GM18873 (cell line): ENCODE measurements at regions not wholly inside any gene's neighbourhood (a gene's known extent, or its start where the extent isn't known, plus 50 kb on each side); places are given as distances from the start of the nearest gene placed in this dataset.
"Not testable (repeated sequence)": the region's sequence is repeated elsewhere in the genome, so short reads cannot be mapped to it uniquely, and the experiment has no call there.

ENCODE experiments used
- ATAC-seq: cut with Tn5 transposase; IDR thresholded peaks from one replicate; pipeline ENCODE4 v1.9.1; 2021; ENCODE audit warnings: mild to moderate bottlenecking, moderate library complexity, moderate number of reproducible peaks; ENCODE audit not compliant: unreplicated experiment, low FRiP score

DNA sequence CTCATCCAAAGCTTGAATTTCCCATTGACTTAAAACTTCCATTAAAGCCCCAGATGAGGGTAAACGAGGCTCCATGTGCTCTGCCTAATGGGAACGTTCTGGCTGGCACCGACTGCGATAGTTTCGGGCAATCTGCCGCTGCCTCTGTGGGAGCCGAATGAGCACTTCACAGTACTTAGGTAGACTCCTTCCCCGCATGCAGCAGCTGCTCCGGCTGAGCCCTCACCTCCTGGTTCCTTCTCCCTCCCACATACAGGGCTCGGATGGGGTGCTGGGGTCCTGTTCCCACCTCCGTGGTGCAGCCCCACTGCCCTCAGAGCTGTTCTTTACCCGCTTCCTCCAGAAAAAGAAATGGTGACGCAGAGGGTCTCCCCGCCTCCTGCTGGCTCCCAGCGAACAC lies 476.5 kb upstream of the SALL3 start:
- ATAC-seq = no peak

- no peak for ATAC-seq
These were observed 473.7 kb upstream of the SALL3 start for GRCh38 chr18:78505851-78506461.

- no peak for ATAC-seq
These were observed 472.4 kb upstream of the SALL3 start for GRCh38 chr18:78507217-78507616.

DNA sequence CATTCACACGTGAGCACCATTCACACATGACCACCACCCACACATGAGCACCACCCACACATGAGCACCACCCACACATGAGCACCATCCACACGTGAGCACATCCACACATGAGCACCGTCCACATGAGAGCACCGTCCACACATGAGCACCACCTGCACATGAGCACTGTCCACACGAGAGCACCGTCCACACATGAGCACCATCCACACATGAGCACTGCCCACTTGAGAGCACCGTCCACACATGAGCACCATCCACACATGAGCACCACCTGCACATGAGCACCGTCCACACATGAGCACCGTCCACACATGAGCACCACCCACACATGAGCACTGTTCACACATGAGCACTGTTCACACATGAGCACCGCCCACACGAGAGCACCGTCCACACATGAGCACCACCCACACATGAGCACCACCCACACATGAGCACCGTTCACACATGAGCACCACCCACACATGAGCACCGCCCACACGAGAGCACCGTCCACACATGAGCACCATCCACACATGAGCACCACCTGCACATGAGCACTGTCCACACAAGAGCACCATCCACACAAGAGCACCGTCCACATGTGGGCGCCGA lies 471.3 kb upstream of the SALL3 start:
- not testable (repeated sequence) for ATAC-seq

DNA sequence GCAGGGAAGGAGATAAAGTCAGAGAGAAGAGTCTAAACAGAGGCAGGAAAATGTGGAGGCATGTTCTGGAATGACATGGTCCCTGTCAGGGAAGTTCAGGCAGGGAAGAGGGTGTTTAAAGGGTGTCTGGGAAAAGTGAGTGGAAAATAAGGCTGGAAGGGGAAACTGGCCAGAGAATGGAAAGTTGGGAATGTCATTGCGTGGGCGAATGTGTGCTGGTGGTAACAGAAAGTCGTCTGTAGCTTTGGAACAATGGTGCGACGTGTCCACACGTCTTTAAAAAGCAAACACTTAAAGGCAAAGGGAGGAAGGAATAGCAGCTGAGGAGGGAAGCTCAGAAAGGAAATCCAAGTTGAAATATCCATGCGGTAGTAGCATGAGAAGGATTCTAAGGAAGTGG lies 469.5 kb upstream of the SALL3 start:
- no peak for ATAC-seq

DNA sequence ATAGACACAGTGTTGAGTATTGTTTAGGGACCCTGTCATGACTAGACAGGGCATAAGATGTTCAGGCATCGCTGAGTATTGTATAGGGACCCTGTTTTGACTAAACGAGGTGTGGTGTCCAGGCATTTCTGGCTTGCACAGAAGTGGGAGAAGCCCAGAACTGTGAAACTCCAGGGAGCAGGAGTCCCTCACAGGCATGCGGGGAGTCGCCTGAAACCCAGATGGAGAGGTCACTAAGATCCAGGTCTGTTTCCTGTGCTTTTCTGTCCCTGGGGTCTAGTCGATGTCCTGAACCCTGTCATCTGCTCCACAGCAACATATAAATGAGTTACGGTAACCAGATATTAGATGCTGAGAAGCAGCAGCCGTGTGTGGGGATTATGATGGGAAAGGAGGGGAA lies 469.0 kb upstream of the SALL3 start:
- ATAC-seq = no peak

DNA sequence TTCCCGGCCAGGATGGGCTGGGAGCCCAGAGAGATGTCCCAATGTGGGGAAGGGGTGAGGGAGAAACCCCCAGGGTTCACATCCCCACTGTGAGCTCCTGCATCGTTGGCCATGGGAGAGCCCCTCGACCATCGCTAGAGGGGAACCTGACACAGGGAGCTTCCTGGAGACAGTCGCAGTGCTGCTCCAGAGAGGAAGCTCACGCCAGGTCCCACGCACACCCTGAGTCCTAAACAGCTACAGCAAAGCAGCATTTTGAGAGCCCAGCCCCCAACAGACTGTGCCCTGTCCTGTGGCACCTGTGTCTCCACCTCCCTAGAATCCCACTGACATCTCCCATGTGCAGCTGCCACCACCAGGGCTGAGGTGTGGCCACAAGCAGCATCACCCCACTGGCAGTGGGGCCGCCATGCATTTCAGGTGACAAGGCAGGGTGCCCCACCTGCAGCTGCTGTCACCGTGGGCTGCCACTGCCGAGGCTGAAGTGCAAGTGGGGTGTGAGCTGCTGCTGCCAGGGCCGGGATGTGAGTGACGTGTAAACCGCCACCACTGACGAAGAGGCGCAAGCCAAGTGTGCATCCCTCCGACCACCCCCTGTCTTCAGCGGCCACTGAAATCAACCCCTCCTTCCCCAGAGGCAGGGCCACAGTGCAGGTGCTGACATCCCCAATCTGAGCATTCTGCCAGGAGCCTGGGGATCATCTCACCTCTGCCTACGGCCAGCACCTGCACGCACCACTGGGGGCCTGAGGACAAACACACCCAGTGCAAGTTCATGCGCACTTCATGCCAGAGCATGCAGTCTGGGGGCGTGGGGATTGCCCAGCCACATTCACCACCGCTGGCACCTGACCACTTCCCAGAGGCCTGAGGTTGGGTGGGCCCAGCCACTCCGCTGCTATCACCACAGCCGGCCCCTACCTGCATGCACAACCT lies 467.7 kb upstream of the SALL3 start:
- no peak for ATAC-seq

GRCh38 chr18:78514910-78515670 lies 464.5 kb upstream of the SALL3 start:
- ATAC-seq = no peak

- ATAC-seq = no peak
These were observed 462.3 kb upstream of the SALL3 start for GRCh38 chr18:78517328-78517727.

GRCh38 chr18:78517973-78518372 lies 461.6 kb upstream of the SALL3 start:
- no peak for ATAC-seq

- no peak for ATAC-seq
These were observed 460.8 kb upstream of the SALL3 start for GRCh38 chr18:78518805-78519204.

DNA sequence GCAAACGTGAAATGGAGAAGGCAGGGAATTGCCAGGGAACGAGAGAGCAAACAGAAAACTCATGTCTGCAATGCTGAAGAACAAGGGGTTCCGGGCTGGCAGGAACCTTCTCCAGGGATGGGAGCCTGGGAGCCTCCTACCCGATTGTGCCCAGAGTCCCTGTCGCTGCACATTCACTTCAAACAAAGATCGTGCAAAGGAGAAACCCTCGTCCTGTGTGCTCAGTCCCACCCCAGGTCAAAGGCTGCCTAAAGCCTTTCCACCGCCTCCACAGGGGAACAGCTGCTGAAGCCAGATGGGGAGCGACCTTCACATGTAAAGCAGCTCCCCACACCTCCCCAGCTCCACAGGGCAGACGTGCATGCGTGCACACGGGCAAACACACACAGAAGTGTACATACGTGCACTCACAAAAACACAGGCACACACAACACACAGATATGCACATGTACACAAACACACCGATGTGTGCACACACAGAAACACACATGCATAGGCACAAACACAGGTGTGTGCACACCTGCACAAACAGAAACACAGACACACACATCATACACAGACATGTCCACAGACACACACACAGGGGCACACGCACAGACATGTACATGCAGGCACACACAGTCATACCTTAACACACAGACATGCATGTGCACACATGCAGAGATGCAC lies 460.1 kb upstream of the SALL3 start:
- no peak for ATAC-seq

- ATAC-seq = no peak
These were observed 458.5 kb upstream of the SALL3 start for GRCh38 chr18:78521136-78521535.

- ATAC-seq = no peak
These were observed 457.9 kb upstream of the SALL3 start for GRCh38 chr18:78521744-78522143.

DNA sequence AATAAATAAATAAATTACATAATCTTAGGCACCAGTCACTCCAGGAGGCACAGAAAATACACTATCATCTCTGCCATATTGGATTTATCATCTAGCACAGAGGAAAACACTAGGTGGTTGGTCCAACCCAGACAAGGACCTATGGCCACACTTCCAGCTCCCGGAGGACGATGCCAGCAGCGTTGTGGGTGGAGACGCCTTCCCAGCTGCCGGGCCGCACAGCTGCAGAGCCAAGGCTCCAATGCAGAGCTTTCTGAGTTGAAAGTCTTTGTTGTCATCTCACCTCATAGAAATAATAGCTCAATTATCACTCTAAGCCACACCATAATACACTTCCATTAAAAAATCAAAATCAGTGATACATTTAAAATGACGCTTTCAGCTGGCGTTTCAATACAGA lies 457.1 kb upstream of the SALL3 start:
- no peak for ATAC-seq

GRCh38 chr18:78523850-78524249 lies 455.8 kb upstream of the SALL3 start:
- no peak for ATAC-seq

- no peak for ATAC-seq
These were observed 454.1 kb upstream of the SALL3 start for GRCh38 chr18:78525366-78526111.

- no peak for ATAC-seq
These were observed 453.3 kb upstream of the SALL3 start for GRCh38 chr18:78526275-78526674.

- no peak for ATAC-seq
These were observed 452.5 kb upstream of the SALL3 start for GRCh38 chr18:78526923-78527711.
